B cell (primary cell): ENCODE measurements at regions not wholly inside any gene's neighbourhood (a gene's known extent, or its start where the extent isn't known, plus 50 kb on each side); places are given as distances from the start of the nearest gene placed in this dataset.

Experiments
- EZH2 ChIP-seq: IDR thresholded peaks from 2 replicates; pipeline ENCODE4 v1.6.1; 2012; ENCODE audit warnings: borderline replicate concordance, low read depth, mild to moderate bottlenecking, moderate library complexity, low read length; ENCODE audit not compliant: insufficient read depth, poor library complexity, severe bottlenecking
- TF ChIP-seq, protein P1 (sequence below): fragments of 200-600 bp; IDR thresholded peaks from one replicate; pipeline ENCODE4 v1.8.0; 2022; ENCODE audit warnings: antibody characterized with exemption, mild to moderate bottlenecking

DNA sequence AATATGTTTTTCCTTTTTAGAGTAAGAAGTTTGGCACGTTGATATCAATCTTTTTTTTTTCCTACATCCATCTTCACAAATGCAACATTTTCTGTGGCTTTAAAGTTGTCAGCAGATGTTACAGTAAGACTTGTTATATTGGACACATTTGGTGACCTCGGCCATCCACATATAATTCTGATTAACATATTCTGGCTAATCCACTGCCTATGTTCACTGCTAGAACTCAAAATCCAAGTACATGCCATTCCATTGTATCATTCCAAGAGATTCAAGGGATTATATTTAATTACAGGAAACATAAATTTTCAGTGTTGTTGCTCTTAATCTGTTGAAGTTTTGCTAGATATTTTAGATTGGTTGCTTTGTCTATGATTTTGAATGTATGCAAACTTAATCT, 367.6 kb downstream of the TENT5A start:
- TF ChIP-seq, protein P1, sequence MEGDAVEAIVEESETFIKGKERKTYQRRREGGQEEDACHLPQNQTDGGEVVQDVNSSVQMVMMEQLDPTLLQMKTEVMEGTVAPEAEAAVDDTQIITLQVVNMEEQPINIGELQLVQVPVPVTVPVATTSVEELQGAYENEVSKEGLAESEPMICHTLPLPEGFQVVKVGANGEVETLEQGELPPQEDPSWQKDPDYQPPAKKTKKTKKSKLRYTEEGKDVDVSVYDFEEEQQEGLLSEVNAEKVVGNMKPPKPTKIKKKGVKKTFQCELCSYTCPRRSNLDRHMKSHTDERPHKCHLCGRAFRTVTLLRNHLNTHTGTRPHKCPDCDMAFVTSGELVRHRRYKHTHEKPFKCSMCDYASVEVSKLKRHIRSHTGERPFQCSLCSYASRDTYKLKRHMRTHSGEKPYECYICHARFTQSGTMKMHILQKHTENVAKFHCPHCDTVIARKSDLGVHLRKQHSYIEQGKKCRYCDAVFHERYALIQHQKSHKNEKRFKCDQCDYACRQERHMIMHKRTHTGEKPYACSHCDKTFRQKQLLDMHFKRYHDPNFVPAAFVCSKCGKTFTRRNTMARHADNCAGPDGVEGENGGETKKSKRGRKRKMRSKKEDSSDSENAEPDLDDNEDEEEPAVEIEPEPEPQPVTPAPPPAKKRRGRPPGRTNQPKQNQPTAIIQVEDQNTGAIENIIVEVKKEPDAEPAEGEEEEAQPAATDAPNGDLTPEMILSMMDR, result no peak
- no peak for TF ChIP-seq EZH2
